ENCODE measurements at regions not wholly inside any gene's neighbourhood (a gene's known extent, or its start where the extent isn't known, plus 50 kb on each side); places are given as distances from the start of the nearest gene placed in this dataset.

DNA sequence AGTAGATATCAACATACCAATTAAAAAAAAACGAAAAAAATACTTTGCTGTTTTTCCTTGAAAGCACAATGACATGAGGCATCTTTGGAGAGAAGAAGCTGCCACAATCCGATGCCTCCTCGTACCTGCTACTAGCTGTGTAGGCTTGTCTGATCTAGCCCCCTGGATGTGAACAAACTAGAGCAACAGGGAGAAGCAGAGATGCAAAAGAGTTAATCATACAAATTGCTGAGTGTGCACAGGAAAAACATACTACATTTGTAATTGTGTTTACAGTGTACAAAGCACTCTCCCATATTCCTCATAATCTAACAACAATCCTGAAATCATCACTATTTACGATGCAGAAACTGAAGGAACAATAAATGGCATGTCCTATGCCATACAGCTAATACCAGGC is 227.0 kb upstream of the CTNNB1 start:
- TF ChIP-seq, protein P1, sequence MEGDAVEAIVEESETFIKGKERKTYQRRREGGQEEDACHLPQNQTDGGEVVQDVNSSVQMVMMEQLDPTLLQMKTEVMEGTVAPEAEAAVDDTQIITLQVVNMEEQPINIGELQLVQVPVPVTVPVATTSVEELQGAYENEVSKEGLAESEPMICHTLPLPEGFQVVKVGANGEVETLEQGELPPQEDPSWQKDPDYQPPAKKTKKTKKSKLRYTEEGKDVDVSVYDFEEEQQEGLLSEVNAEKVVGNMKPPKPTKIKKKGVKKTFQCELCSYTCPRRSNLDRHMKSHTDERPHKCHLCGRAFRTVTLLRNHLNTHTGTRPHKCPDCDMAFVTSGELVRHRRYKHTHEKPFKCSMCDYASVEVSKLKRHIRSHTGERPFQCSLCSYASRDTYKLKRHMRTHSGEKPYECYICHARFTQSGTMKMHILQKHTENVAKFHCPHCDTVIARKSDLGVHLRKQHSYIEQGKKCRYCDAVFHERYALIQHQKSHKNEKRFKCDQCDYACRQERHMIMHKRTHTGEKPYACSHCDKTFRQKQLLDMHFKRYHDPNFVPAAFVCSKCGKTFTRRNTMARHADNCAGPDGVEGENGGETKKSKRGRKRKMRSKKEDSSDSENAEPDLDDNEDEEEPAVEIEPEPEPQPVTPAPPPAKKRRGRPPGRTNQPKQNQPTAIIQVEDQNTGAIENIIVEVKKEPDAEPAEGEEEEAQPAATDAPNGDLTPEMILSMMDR (IDR thresholded peaks at IDR 0.05; ENCODE audit: borderline replicate concordance, extremely low read depth, low read length, poor library complexity, severe bottlenecking), result no peak
- TF ChIP-seq EZH2 (IDR thresholded peaks at IDR 0.05; ENCODE audit: borderline replicate concordance, low read depth, low read length, severe bottlenecking), result no peak

Measured in DND-41 (cell line).